Calu3 (cell line): ENCODE measurements at regions not wholly inside any gene's neighbourhood (a gene's known extent, or its start where the extent isn't known, plus 50 kb on each side); places are given as distances from the start of the nearest gene placed in this dataset.

Experiments used
- BruUV-seq: library from RNA; stranded (reverse); fragments of 400-500 nt; replicated peaks from 2 replicates; lab custom pipeline; 2021; lab: Mats Ljungman, UMichigan
- CTCF ChIA-PET: fragments of 300-600 bp; sonication (Branson Sonifier 250); formaldehyde crosslinking; loops from one replicate; lab custom pipeline; 2022; ENCODE audit warnings: antibody characterized with exemption; lab: Charles Lee
- DNase-seq: peaks from one replicate; pipeline ENCODE4 v3.0.0; 2022
- H3K27ac Mint-ChIP-seq: one replicate; pipeline ENCODE4 v1.8.0; 2022; ENCODE audit warnings: mixed read lengths; ENCODE audit not compliant: unreplicated experiment
- H3K27me3 Mint-ChIP-seq: one replicate; pipeline ENCODE4 v1.8.0; 2022; ENCODE audit warnings: mixed read lengths; ENCODE audit not compliant: unreplicated experiment
- H3K36me3 Mint-ChIP-seq: one replicate; pipeline ENCODE4 v1.8.0; 2022; ENCODE audit warnings: mild to moderate bottlenecking, moderate library complexity, mixed read lengths; ENCODE audit not compliant: insufficient read depth, unreplicated experiment
- H3K4me1 Mint-ChIP-seq: one replicate; pipeline ENCODE4 v1.8.0; 2022; ENCODE audit warnings: mild to moderate bottlenecking, low read depth, mixed read lengths; ENCODE audit not compliant: unreplicated experiment
- H3K4me3 Mint-ChIP-seq: one replicate; pipeline ENCODE4 v1.8.0; 2022; ENCODE audit warnings: mild to moderate bottlenecking, low read depth, moderate library complexity, mixed read lengths; ENCODE audit not compliant: unreplicated experiment
- H3K9me3 Mint-ChIP-seq: one replicate; pipeline ENCODE4 v1.8.0; 2022; ENCODE audit warnings: low read depth, mixed read lengths; ENCODE audit not compliant: unreplicated experiment
- intact Hi-C: fragments of 100-400 bp; cut with micrococcal nuclease; formaldehyde crosslinking; loops from one replicate; pipeline ENCODE4 v1.10.0; 2022; ENCODE audit not compliant: unreplicated experiment
- TF ChIP-seq, protein P1 (sequence below): fragments of 200-600 bp; IDR thresholded peaks from one replicate; pipeline ENCODE4 v1.8.0; 2022; ENCODE audit warnings: antibody characterized with exemption; ENCODE audit not compliant: unreplicated experiment

DNA sequence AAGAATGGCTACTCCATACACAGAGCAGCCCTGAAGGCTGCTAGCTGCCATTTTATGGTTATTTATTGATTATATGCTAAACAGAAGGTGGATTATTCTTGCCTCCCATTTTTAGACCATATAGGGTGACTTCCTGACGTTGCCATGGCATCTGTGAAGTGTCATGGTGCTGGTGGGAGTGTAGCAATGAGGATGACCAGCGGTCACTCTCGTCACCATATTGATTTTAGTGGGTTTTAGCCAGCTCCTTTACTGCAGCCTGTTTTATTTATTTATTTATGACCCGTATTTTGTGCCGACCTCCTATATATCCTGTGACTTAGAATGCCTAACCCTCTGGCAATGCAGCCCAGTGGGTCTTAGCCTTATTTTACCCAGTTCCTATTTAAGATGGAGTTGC, 553.9 kb downstream of the TNS1 start:
- TF ChIP-seq, protein P1, sequence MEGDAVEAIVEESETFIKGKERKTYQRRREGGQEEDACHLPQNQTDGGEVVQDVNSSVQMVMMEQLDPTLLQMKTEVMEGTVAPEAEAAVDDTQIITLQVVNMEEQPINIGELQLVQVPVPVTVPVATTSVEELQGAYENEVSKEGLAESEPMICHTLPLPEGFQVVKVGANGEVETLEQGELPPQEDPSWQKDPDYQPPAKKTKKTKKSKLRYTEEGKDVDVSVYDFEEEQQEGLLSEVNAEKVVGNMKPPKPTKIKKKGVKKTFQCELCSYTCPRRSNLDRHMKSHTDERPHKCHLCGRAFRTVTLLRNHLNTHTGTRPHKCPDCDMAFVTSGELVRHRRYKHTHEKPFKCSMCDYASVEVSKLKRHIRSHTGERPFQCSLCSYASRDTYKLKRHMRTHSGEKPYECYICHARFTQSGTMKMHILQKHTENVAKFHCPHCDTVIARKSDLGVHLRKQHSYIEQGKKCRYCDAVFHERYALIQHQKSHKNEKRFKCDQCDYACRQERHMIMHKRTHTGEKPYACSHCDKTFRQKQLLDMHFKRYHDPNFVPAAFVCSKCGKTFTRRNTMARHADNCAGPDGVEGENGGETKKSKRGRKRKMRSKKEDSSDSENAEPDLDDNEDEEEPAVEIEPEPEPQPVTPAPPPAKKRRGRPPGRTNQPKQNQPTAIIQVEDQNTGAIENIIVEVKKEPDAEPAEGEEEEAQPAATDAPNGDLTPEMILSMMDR: no peak
- CTCF ChIA-PET: no interaction called here
- Mint-ChIP-seq H3K27me3 (no peaks in the 10 kb centered on the region), H3K4me3 (no peak overlapping the region), H3K9me3 (no peaks in the 10 kb centered on the region), H3K36me3 (no peaks in the 10 kb centered on the region), H3K27ac (no peak overlapping the region), H3K4me1 (peaks cover 29% of the 10 kb centered on the region)
- no TSS peak for BruUV-seq
- intact Hi-C loops: no loop called here
- DNase-seq: no peak

DNA sequence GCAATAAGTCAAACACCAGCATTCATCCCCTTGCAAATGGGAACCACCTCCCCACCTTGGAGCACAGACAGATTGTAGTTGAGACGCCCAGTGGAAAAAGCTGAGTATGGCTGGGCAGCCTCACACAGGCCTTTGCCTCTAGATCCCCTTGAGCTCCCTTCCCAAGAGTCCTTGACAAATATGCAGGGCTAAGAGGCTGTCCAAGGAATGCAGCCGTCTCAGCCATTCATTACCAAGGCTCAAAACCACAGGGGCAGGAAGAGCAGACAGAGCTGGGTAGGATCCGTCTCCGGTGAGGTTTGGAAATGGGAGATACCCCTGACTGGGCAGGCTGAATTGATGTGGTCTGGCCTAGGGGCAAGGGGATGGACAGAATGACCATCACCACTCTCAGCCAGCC, 557.1 kb downstream of the TNS1 start:
- Mint-ChIP-seq H3K27me3 (no peaks in the 10 kb centered on the region), H3K36me3 (no peaks in the 10 kb centered on the region), H3K27ac (no peak overlapping the region), H3K4me3 (no peak overlapping the region), H3K4me1 (peaks cover 8% of the 10 kb centered on the region), H3K9me3 (no peaks in the 10 kb centered on the region)
- CTCF ChIA-PET: no interaction called here
- DNase-seq: no peak
- intact Hi-C loops: no loop called here
- TF ChIP-seq, protein P1: no peak
- BruUV-seq: no TSS peak

DNA sequence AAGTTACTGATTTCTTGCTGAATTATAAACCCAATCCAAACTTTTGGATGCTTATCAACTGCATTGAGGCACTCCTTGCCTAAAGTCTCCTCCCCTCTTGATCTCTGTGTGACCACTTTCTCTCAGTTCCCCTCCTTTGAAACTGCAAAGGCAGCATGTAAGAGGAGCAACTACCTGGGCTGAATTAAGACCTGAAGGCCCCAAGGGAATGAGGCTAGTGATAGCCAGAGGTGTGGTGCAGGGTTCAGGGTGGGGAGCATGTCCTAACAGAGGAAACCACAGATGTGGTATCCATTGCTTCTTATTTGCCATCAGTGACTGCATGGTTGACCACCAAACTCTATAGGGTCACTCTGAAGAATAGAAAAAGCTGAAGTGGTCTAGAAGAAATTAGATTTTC, 557.9 kb downstream of the TNS1 start:
- intact Hi-C loops: no loop called here
- Mint-ChIP-seq H3K27ac (no peak overlapping the region), H3K4me1 (peaks cover 2% of the 10 kb centered on the region), H3K36me3 (no peaks in the 10 kb centered on the region), H3K4me3 (no peak overlapping the region), H3K27me3 (no peaks in the 10 kb centered on the region), H3K9me3 (no peaks in the 10 kb centered on the region)
- BruUV-seq: no TSS peak
- TF ChIP-seq, protein P1: no peak
- CTCF ChIA-PET: no interaction called here
- DNase-seq: no peak

DNA sequence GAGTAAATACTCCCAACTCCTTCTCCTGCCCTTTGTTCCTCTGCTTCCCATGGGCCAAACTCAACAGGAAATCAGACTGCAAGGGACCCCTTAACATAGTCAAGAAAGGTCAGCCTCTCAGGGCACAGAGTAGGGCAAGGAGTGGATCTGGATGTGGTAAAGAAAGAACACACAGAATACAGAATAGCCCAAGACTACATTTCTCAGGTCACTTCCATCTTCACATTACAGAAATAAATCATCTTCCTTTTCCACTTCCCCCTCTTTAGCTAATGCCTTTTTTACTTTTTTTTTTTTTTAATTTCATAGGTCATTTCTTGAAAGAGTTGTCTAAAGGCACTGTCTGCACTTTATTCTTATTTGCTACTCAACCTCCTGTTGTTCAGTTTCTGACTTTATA, 558.3 kb downstream of the TNS1 start:
- H3K27ac Mint-ChIP-seq: no peak overlapping the region
- H3K4me1 Mint-ChIP-seq: no peaks in the 10 kb centered on the region
- H3K27me3 Mint-ChIP-seq: no peaks in the 10 kb centered on the region
- CTCF ChIA-PET: no interaction called here
- no peaks in the 10 kb centered on the region for H3K9me3 Mint-ChIP-seq
- TF ChIP-seq, protein P1: no peak
- H3K4me3 Mint-ChIP-seq: no peak overlapping the region
- intact Hi-C loops: no loop called here
- no peak for DNase-seq
- no TSS peak for BruUV-seq
- H3K36me3 Mint-ChIP-seq: no peaks in the 10 kb centered on the region
